HG02938 (cell line): ENCODE measurements at regions not wholly inside any gene's neighbourhood (a gene's known extent, or its start where the extent isn't known, plus 50 kb on each side); places are given as distances from the start of the nearest gene placed in this dataset.
"Not testable (repeated sequence)": the region's sequence is repeated elsewhere in the genome, so short reads cannot be mapped to it uniquely, and the experiment has no call there.

ENCODE experiments used
- ATAC-seq: cut with Tn5 transposase; IDR thresholded peaks from one replicate; pipeline ENCODE4 v1.9.1; 2021; ENCODE audit warnings: mild to moderate bottlenecking, moderate library complexity; ENCODE audit not compliant: unreplicated experiment

DNA sequence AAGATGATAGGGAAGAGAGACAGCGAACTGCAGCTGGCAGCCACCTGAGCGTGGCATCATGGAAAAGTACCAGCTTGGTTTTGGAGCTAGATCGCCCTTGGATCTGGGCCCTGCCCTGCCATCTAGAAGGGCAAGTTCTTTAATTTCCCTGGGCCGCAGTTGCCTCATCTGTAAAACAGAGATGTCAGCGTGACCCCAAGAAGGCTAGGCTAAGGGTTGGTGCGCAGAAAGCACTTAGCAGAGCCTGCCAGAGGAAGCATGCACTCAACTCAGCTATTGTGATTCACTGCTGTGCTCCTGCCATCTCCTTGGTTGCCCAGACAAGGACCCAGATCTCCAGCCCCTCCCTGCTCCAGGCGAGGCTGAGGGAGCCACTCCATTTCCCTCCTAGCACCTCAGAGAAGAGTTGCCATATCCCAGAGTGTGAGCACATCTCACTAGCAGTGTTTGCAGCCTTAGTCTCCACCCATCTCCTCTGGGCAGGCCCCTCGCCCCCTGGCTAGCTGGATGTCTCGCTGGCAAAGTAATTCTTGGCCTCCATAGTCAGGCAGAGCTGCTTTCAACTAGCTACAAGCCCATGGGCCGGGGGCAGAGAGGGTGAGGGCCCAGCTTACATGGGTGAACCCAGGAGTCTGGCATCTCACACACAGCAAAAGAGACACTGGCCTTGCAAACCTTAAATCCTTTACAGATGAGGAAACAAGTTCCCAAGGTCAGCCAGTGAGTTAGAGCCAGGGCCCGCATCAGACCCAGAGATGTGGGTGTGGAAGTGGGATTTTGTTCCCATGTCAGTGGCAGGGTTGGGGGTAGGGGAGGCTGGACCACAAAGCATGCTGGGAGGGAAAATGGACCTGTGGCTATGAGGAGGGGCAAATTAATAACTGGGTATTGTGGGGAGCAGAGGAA lies 280.7 kb upstream of the TLE3 start:
- ATAC-seq, result no peak

- no peak for ATAC-seq
Observed at GRCh38 chr15:70376929-70377691, 279.4 kb upstream of the TLE3 start.

GRCh38 chr15:70376031-70376928 lies 278.6 kb upstream of the TLE3 start:
- no peak for ATAC-seq

- ATAC-seq, result no peak
Observed at GRCh38 chr15:70375586-70375985, 277.9 kb upstream of the TLE3 start.

GRCh38 chr15:70375006-70375431 lies 277.3 kb upstream of the TLE3 start:
- no peak for ATAC-seq

- ATAC-seq, result no peak
Observed at GRCh38 chr15:70374096-70374495, 276.4 kb upstream of the TLE3 start.

- not testable (repeated sequence) for ATAC-seq
Observed at GRCh38 chr15:70373439-70373838, 275.7 kb upstream of the TLE3 start.

DNA sequence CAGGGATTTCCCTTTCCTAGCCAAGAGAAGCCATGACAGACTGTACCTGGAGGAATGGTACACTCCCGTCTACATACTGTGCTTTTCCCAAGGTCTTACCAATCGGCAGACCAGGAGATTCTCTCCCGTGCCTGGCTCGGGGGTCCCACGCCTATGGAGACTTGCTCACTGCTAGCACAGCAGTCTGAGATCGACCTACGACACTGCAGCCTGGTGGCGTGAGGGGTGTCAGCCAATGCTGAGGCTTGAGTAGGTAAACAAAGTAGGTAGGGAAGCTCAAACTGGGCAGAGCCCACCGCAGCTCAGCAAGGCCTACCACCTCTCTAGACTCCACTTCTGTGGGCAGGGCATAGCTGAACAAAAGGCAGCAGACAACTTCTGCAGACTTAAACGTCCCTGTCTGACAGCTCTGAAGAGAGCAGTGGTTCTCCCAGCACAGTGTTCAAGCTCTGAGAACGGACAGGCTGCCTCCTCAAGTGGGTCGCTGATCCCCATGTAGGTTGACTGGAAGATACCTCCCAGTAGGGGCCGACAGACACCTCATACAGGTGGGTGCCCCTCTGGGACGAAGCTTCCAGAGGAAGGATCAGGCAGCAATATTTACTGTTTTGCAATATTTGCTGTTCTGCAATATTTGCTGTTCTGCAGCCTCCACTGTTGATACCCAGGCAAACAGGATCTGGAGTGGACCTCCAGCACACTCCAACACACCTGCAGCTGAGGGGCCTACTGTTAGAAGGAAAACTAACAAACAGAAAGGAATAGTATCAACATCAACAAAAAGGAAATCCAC lies 270.4 kb upstream of the TLE3 start:
- ATAC-seq, result not testable (repeated sequence)

DNA sequence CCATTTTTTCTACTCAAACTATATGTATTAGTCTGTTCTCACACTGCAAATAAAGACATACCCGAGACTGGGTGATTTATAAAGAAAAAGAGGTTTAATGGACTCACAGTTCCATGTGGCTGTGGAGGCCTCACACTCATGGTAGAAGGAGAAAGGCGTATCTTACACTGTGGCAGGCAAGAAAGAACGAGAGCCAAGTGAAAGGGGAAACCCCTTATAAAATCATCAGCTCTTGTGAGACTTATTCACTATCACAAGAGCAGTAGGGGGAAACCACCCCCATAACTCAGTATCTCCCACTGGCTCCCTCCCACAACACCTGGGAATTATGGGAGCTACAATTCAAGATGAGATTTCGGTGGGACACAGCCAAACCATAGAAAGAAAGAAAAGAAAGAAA lies 266.3 kb upstream of the TLE3 start:
- not testable (repeated sequence) for ATAC-seq

- no peak for ATAC-seq
Observed at GRCh38 chr15:70362886-70363285, 265.2 kb upstream of the TLE3 start.

GRCh38 chr15:70362350-70362749 lies 264.6 kb upstream of the TLE3 start:
- ATAC-seq, result no peak

DNA sequence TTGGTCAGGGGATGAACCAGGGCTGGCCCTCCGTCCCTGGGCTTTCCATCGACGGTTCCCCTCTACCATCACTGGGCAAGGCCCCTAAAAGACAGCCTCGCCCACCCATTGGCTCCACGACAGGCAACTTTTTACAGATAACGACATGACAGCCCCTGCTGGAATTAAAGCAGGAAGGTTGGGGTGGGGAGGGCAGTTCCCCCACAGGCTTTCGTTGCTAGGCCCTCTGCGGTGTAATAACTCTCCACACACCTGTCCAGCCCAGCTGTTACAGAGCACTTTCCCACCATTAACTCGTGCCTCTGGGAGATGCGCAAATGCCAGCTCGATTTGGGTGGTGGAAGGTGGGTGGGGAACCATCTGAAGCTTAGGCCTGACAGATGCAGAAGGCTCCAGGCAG lies 264.2 kb upstream of the TLE3 start:
- no peak for ATAC-seq

DNA sequence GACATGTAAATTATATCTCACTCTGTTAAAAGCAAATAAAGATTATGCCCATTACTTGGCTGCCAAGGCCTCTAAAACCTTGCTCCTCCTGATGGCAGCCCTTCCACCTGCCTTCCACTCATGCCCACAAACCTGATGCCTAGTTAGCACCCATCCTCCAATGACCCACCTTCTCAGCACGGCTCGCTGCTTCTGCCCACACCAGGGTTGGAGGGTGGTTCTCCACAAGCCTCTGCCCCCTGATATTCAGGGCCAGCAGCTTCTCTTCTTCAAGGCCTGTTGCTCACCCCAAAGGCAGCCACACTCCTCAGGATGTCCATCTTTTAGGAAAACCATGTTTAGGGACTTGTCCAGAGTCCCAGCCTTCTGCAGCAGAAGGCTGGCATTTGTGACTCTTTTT lies 263.4 kb upstream of the TLE3 start:
- no peak for ATAC-seq

DNA sequence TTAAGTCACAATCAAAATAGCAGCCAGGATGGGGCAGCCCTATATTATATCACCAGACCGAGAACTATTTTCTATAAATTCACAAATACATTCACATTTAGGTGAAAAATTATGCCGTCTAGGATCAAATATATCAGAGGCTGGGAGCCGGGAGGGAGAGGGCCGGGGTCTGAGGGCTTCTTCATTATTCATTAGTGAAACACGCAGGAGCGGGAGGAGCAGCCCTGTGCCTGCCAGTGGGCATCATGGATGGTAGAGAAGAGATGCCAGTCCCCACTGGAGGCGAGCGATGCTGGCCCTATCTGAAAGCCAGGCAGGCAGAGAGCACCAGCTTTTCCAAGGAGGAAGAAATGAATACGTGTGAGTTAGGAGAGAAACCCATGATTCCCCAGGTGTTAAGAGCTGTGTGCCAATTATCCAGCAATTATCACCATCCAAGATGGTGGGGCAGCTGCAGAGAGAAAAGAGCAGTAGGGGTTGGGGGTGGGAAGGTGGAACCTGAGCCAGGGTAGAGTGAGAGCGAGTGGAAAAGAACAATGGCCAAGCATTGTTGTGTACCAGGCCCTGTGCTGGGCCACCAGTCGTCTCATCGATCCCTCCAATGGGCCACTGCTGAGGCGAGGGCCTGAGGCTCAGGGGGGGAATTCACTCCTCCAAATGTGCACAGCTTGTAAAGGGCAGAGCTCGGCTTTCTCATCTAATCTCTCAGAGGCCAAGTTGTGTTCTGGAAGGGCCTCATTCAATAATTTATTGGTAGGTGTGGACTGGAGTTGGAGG lies 261.3 kb upstream of the TLE3 start:
- ATAC-seq, result no peak

- no peak for ATAC-seq
Observed at GRCh38 chr15:70358011-70358819, 260.5 kb upstream of the TLE3 start.

DNA sequence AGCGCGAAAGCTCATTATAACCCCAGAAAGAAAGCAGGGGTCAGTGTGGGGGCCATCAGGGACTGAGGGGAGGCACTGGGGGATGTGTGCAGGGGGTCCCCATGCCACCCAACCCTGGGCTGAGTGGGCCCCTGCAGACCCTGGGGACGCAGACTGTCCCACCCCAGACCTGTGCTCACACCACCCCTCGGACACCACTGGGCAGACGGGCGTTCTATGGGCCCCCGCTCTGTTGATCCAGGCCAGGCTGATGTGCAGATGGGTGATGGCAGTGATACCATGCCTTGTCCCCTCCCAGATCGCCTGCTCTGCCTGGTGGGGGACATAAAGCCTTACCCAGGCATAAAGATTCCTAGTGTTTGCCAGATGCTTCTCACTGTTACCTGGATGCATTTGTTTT lies 259.7 kb upstream of the TLE3 start:
- no peak for ATAC-seq

DNA sequence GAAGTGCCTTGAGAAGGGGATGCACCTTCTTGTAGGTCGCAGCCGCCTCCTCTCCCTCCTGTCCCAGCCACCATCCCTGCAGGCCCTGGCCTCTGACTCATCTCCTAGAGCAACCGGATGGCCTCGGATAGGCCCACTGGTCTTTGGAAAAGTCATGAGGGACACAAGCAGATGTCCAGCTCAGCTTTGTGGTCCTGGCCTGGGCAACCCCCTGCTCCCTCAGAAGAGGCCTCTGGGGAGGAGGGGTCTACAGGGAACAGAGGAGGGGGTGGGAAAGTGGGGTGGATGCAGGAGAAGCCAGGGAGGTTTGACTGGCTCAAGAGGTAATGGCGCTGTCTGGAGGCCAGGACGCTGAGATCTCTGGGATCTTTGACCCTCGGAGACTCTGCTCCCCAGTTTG lies 259.2 kb upstream of the TLE3 start:
- ATAC-seq, result no peak

GRCh38 chr15:70356062-70356860 lies 258.5 kb upstream of the TLE3 start:
- no peak for ATAC-seq
